ENCODE measurements at regions not wholly inside any gene's neighbourhood (a gene's known extent, or its start where the extent isn't known, plus 50 kb on each side); places are given as distances from the start of the nearest gene placed in this dataset.

- ATAC-seq: no peak
- DNase-seq: no peak
- TF ChIP-seq POLR2A (IDR thresholded peaks at IDR 0.05) (no peak), CTCF (IDR thresholded peaks at IDR 0.05) (no peak)
- WGBS, 2 donors: 92 to 93% methylated on average over 4 of the region's 4 CpGs
- Histone ChIP-seq H3K4me3 (no peak overlapping the region), H3K9me3 (no peaks in the 10 kb centered on the region), H3K27ac (no peak overlapping the region), H3K4me1 (no peaks in the 10 kb centered on the region), H3K36me3 (replicated peaks in 1 of 2; ENCODE audit: insufficient read depth in 1 of 2, low read depth in 2 of 2) (no peaks in the 10 kb centered on the region), H3K27me3 (no peaks in the 10 kb centered on the region)
- intact Hi-C loops (cut with DNase I): no loop called here
Observed at GRCh38 chr2:128560718-128561117, 242.1 kb upstream of the HS6ST1 start.

- Histone ChIP-seq H3K9me3 (no peaks in the 10 kb centered on the region), H3K4me3 (no peak overlapping the region), H3K4me1 (no peaks in the 10 kb centered on the region), H3K27me3 (no peaks in the 10 kb centered on the region), H3K36me3 (replicated peaks in 1 of 2; ENCODE audit: insufficient read depth in 1 of 2, low read depth in 2 of 2) (no peaks in the 10 kb centered on the region), H3K27ac (no peak overlapping the region)
- ATAC-seq: no peak
- TF ChIP-seq CTCF (IDR thresholded peaks at IDR 0.05): no peak
- no peak for TF ChIP-seq POLR2A (IDR thresholded peaks at IDR 0.05)
- no peak for DNase-seq
- 75 to 86% methylated on average over 7 of the region's 7 CpGs for WGBS, 2 donors
- intact Hi-C loops (cut with DNase I): no loop called here
Observed at GRCh38 chr2:128562471-128563347, 244.0 kb upstream of the HS6ST1 start.

GRCh38 chr2:128563348-128563687, 244.7 kb upstream of the HS6ST1 start:
- peak; percentile 25 to 60 (median 33) for DNase-seq
- Histone ChIP-seq H3K36me3 (replicated peaks in 1 of 2; ENCODE audit: insufficient read depth in 1 of 2, low read depth in 2 of 2) (no peaks in the 10 kb centered on the region), H3K9me3 (no peaks in the 10 kb centered on the region), H3K27ac (no peak overlapping the region), H3K27me3 (no peaks in the 10 kb centered on the region), H3K4me3 (no peak overlapping the region), H3K4me1 (no peaks in the 10 kb centered on the region)
- intact Hi-C loops (cut with DNase I): no loop called here
- TF ChIP-seq CTCF (IDR thresholded peaks at IDR 0.05): no peak
- TF ChIP-seq POLR2A (IDR thresholded peaks at IDR 0.05): no peak
- ATAC-seq: peak; percentile 71
- WGBS, 2 donors: 84 to 93% methylated on average over 4 of the region's 4 CpGs

GRCh38 chr2:128564131-128564530, 245.5 kb upstream of the HS6ST1 start:
- 91 to 100% methylated on average over 3 to 4 of the region's 4 CpGs for WGBS, 2 donors
- Histone ChIP-seq H3K27me3 (no peaks in the 10 kb centered on the region), H3K4me3 (no peak overlapping the region), H3K4me1 (no peaks in the 10 kb centered on the region), H3K9me3 (no peaks in the 10 kb centered on the region), H3K27ac (no peak overlapping the region), H3K36me3 (replicated peaks in 1 of 2; ENCODE audit: insufficient read depth in 1 of 2, low read depth in 2 of 2) (no peaks in the 10 kb centered on the region)
- ATAC-seq: no peak
- no peak for DNase-seq
- intact Hi-C loops (cut with DNase I): no loop called here
- TF ChIP-seq POLR2A (IDR thresholded peaks at IDR 0.05): no peak
- TF ChIP-seq CTCF (IDR thresholded peaks at IDR 0.05): no peak

- DNase-seq (no peak), ATAC-seq (no peak)
- no peaks in the 10 kb centered on the region for H3K4me1 ChIP-seq
- H3K36me3 ChIP-seq (replicated peaks in 1 of 2; ENCODE audit: insufficient read depth in 1 of 2, low read depth in 2 of 2): no peaks in the 10 kb centered on the region
- no peak overlapping the region for H3K4me3 ChIP-seq
- no peak overlapping the region for H3K27ac ChIP-seq
- 63 to 67% methylated on average over 6 of the region's 6 CpGs for WGBS, 2 donors
- no peaks in the 10 kb centered on the region for H3K27me3 ChIP-seq
- no peak for TF ChIP-seq CTCF (IDR thresholded peaks at IDR 0.05)
- no peak for TF ChIP-seq POLR2A (IDR thresholded peaks at IDR 0.05)
- intact Hi-C loops (cut with DNase I): no loop called here
- no peaks in the 10 kb centered on the region for H3K9me3 ChIP-seq
Observed at GRCh38 chr2:128564551-128564950, 245.9 kb upstream of the HS6ST1 start.
